ENCODE measurements at regions not wholly inside any gene's neighbourhood (a gene's known extent, or its start where the extent isn't known, plus 50 kb on each side); places are given as distances from the start of the nearest gene placed in this dataset.

GRCh38 chr15:20348291-20348899 lies 193.2 kb downstream of the GOLGA6L6 start:
- no peak overlapping the region for H3K27ac ChIP-seq (ENCODE audit: low read depth, low read length)
- H3K4me1 Mint-ChIP-seq (ENCODE audit: low read depth, unreplicated experiment) = no peaks in the 10 kb centered on the region
- no peak overlapping the region for H2AFZ ChIP-seq (ENCODE audit: low read depth, low read length)
- H3K36me3 Mint-ChIP-seq (ENCODE audit: low read depth, unreplicated experiment) = no peaks in the 10 kb centered on the region
- H3K9ac ChIP-seq (ENCODE audit: low read length) = no peak overlapping the region
- DNase-seq (ENCODE audit: low read depth) (no peak), FAIRE-seq (no peak)
- no peak overlapping the region for H3K4me3 ChIP-seq (ENCODE audit: insufficient read depth, low read depth, low read length)
- H4K20me1 ChIP-seq (ENCODE audit: insufficient read depth, low read length) = no peaks in the 10 kb centered on the region
- H3K27me3 Mint-ChIP-seq (ENCODE audit: low read depth, unreplicated experiment) = no peaks in the 10 kb centered on the region
- H3K36me3 ChIP-seq (ENCODE audit: insufficient read depth, low read length) = no peaks in the 10 kb centered on the region
- H3K27me3 ChIP-seq (ENCODE audit: insufficient read depth, low read length) = no peaks in the 10 kb centered on the region
- H3K9me3 ChIP-seq (ENCODE audit: insufficient read depth, low read depth, low read length) = peaks cover 68% of the 10 kb centered on the region
- no peaks in the 10 kb centered on the region for H3K4me1 ChIP-seq (ENCODE audit: insufficient read depth, low read length)
- H3K27ac Mint-ChIP-seq (ENCODE audit: unreplicated experiment) = no peak overlapping the region
- no peak for TF ChIP-seq CTCF (IDR thresholded peaks at IDR 0.05; ENCODE audit: insufficient read depth, low read depth, low read length)
- no peak overlapping the region for H3K4me3 Mint-ChIP-seq (ENCODE audit: unreplicated experiment)
- H3K9me3 Mint-ChIP-seq (ENCODE audit: unreplicated experiment) = peaks cover 19% of the 10 kb centered on the region
- H3K79me2 ChIP-seq (ENCODE audit: insufficient read depth, low read length) = no peaks in the 10 kb centered on the region
- H3K4me2 ChIP-seq (ENCODE audit: low read length) = no peak overlapping the region

GRCh38 chr15:20346082-20346805 lies 195.4 kb downstream of the GOLGA6L6 start:
- Mint-ChIP-seq H3K4me1 (ENCODE audit: low read depth, unreplicated experiment) (no peaks in the 10 kb centered on the region), H3K27me3 (ENCODE audit: low read depth, unreplicated experiment) (no peaks in the 10 kb centered on the region), H3K9me3 (ENCODE audit: unreplicated experiment) (peaks cover 17% of the 10 kb centered on the region), H3K27ac (ENCODE audit: unreplicated experiment) (no peak overlapping the region), H3K36me3 (ENCODE audit: low read depth, unreplicated experiment) (no peaks in the 10 kb centered on the region), H3K4me3 (ENCODE audit: unreplicated experiment) (no peak overlapping the region)
- Histone ChIP-seq H3K9ac (ENCODE audit: low read length) (no peak overlapping the region), H3K4me3 (ENCODE audit: insufficient read depth, low read depth, low read length) (no peak overlapping the region), H3K4me1 (ENCODE audit: insufficient read depth, low read length) (no peaks in the 10 kb centered on the region), H3K36me3 (ENCODE audit: insufficient read depth, low read length) (no peaks in the 10 kb centered on the region), H3K79me2 (ENCODE audit: insufficient read depth, low read length) (no peaks in the 10 kb centered on the region), H2AFZ (ENCODE audit: low read depth, low read length) (no peak overlapping the region), H3K9me3 (ENCODE audit: insufficient read depth, low read depth, low read length) (peaks cover 62% of the 10 kb centered on the region), H3K4me2 (ENCODE audit: low read length) (no peak overlapping the region), H4K20me1 (ENCODE audit: insufficient read depth, low read length) (no peaks in the 10 kb centered on the region), H3K27me3 (ENCODE audit: insufficient read depth, low read length) (no peaks in the 10 kb centered on the region), H3K27ac (ENCODE audit: low read depth, low read length) (no peak overlapping the region)
- TF ChIP-seq CTCF (IDR thresholded peaks at IDR 0.05; ENCODE audit: insufficient read depth, low read depth, low read length) (no peak), EZH2 (IDR thresholded peaks at IDR 0.05; ENCODE audit: insufficient read depth, low read length) (no peak)
- FAIRE-seq (no peak), DNase-seq (ENCODE audit: low read depth) (no peak)

- Histone ChIP-seq H3K27me3 (ENCODE audit: insufficient read depth, low read length) (no peaks in the 10 kb centered on the region), H3K4me1 (ENCODE audit: insufficient read depth, low read length) (no peaks in the 10 kb centered on the region), H2AFZ (ENCODE audit: low read depth, low read length) (no peak overlapping the region), H3K9ac (ENCODE audit: low read length) (no peak overlapping the region), H3K79me2 (ENCODE audit: insufficient read depth, low read length) (no peaks in the 10 kb centered on the region), H4K20me1 (ENCODE audit: insufficient read depth, low read length) (no peaks in the 10 kb centered on the region), H3K4me3 (ENCODE audit: insufficient read depth, low read depth, low read length) (no peak overlapping the region), H3K27ac (ENCODE audit: low read depth, low read length) (no peak overlapping the region), H3K9me3 (ENCODE audit: insufficient read depth, low read depth, low read length) (peaks cover 61% of the 10 kb centered on the region), H3K36me3 (ENCODE audit: insufficient read depth, low read length) (no peaks in the 10 kb centered on the region), H3K4me2 (ENCODE audit: low read length) (no peak overlapping the region)
- DNase-seq (ENCODE audit: low read depth) (no peak), FAIRE-seq (no peak)
- TF ChIP-seq EZH2 (IDR thresholded peaks at IDR 0.05; ENCODE audit: insufficient read depth, low read length) = no peak
- no peak for TF ChIP-seq CTCF (IDR thresholded peaks at IDR 0.05; ENCODE audit: insufficient read depth, low read depth, low read length)
- H3K4me3 Mint-ChIP-seq (ENCODE audit: unreplicated experiment) = no peak overlapping the region
- H3K9me3 Mint-ChIP-seq (ENCODE audit: unreplicated experiment) = peaks cover 10% of the 10 kb centered on the region
- H3K27ac Mint-ChIP-seq (ENCODE audit: unreplicated experiment) = no peak overlapping the region
- H3K27me3 Mint-ChIP-seq (ENCODE audit: low read depth, unreplicated experiment) = no peaks in the 10 kb centered on the region
- H3K36me3 Mint-ChIP-seq (ENCODE audit: low read depth, unreplicated experiment) = no peaks in the 10 kb centered on the region
- no peaks in the 10 kb centered on the region for H3K4me1 Mint-ChIP-seq (ENCODE audit: low read depth, unreplicated experiment)
Observed at GRCh38 chr15:20345401-20345958, 196.1 kb downstream of the GOLGA6L6 start.
